GM10248 (cell line): ENCODE measurements at regions not wholly inside any gene's neighbourhood (a gene's known extent, or its start where the extent isn't known, plus 50 kb on each side); places are given as distances from the start of the nearest gene placed in this dataset.

ENCODE experiments used
- CTCF ChIA-PET: fragments of 300-600 bp; sonication (Branson Sonifier 250); formaldehyde crosslinking; extraction: SDS; loops from one replicate; lab custom pipeline; 2021; ENCODE audit warnings: antibody characterized with exemption; lab: Yijun Ruan, JAX
- POLR2A ChIA-PET: fragments of 350-650 bp; sonication (Branson Sonifier 250); formaldehyde crosslinking; extraction: SDS; loops from one replicate; lab custom pipeline; 2020; ENCODE audit warnings: antibody characterized with exemption; lab: Yijun Ruan, JAX
- DNase-seq: peaks from one replicate; pipeline ENCODE4 v3.0.0; 2012; ENCODE audit errors: extremely low spot score
- CTCF ChIP-seq: IDR thresholded peaks from 2 replicates; pipeline ENCODE4 v1.5.1; 2012; ENCODE audit warnings: mild to moderate bottlenecking, low read depth; ENCODE audit errors: extremely low read depth, missing control alignments, control extremely low read depth

- POLR2A ChIA-PET: no interaction called here
- CTCF ChIA-PET: interaction anchor here (1.0 to 1.9 kb wide), 3 partner anchors 14 to 162 kb away, joined by 3 to 10 read pairs (median 3); no protein-coding TSS in a partner anchor
- no peak for TF ChIP-seq CTCF
- no peak for DNase-seq
Measured at GRCh38 chr13:24066405-24067295, 93.9 kb upstream of the SPATA13 start.

- POLR2A ChIA-PET: no interaction called here
- DNase-seq: no peak
- CTCF ChIA-PET: no interaction called here
- TF ChIP-seq CTCF: no peak
Measured at GRCh38 chr13:24068472-24068871, 92.0 kb upstream of the SPATA13 start.

GRCh38 chr13:24071016-24071415 is 89.5 kb upstream of the SPATA13 start:
- ChIA-PET POLR2A (no interaction called here), CTCF (interaction anchor here (1.2 to 3.0 kb wide), 4 partner anchors 10 to 158 kb away, joined by 3 to 7 read pairs (median 4); no protein-coding TSS in a partner anchor)
- TF ChIP-seq CTCF: no peak

GRCh38 chr13:24071423-24072075 is 89.0 kb upstream of the SPATA13 start:
- no peak for DNase-seq
- ChIA-PET POLR2A (no interaction called here), CTCF (interaction anchor here (1.2 to 3.0 kb wide), 3 partner anchors 17 to 157 kb away, joined by 3 to 7 read pairs (median 4); no protein-coding TSS in a partner anchor)
- TF ChIP-seq CTCF: no peak

More at GRCh38 chr13:24071016-24071415, 89.5 kb upstream of the SPATA13 start:
- no peak for DNase-seq

- ChIA-PET POLR2A (no interaction called here), CTCF (interaction anchor here (3.0 kb wide), 1 partner anchor 155 kb away, joined by 7 read pairs; no protein-coding TSS in a partner anchor)
- no peak for TF ChIP-seq CTCF
- no peak for DNase-seq
Measured at GRCh38 chr13:24073657-24074056, 86.9 kb upstream of the SPATA13 start.

- no peak for TF ChIP-seq CTCF
- CTCF ChIA-PET: no interaction called here
Measured at GRCh38 chr13:24074678-24075077, 85.8 kb upstream of the SPATA13 start.

More at GRCh38 chr13:24074678-24075077, 85.8 kb upstream of the SPATA13 start:
- POLR2A ChIA-PET: no interaction called here
- DNase-seq: no peak
